ENCODE measurements at regions not wholly inside any gene's neighbourhood (a gene's known extent, or its start where the extent isn't known, plus 50 kb on each side); places are given as distances from the start of the nearest gene placed in this dataset.

- in situ Hi-C loops (cut with MboI; ENCODE audit: low sequenced_read_pairs) = no loop called here
These were observed 171.5 kb upstream of the IER5L start for GRCh38 chr9:129349665-129349947.

GRCh38 chr9:129348890-129349664 lies 171.0 kb upstream of the IER5L start:
- in situ Hi-C loops (cut with MboI; ENCODE audit: low sequenced_read_pairs) = no loop called here

GRCh38 chr9:129347316-129348120 lies 169.5 kb upstream of the IER5L start:
- in situ Hi-C loops (cut with MboI; ENCODE audit: low sequenced_read_pairs) = no loop called here

- in situ Hi-C loops (cut with MboI; ENCODE audit: low sequenced_read_pairs) = no loop called here
These were observed 168.0 kb upstream of the IER5L start for GRCh38 chr9:129346046-129346445.

GRCh38 chr9:129344641-129345495 lies 166.8 kb upstream of the IER5L start:
- in situ Hi-C loops (cut with MboI; ENCODE audit: low sequenced_read_pairs) = no loop called here

GRCh38 chr9:129343424-129344375 lies 165.6 kb upstream of the IER5L start:
- in situ Hi-C loops (cut with MboI; ENCODE audit: low sequenced_read_pairs) = no loop called here

GRCh38 chr9:129342591-129343423 lies 164.7 kb upstream of the IER5L start:
- in situ Hi-C loops (cut with MboI; ENCODE audit: low sequenced_read_pairs) = no loop called here

GRCh38 chr9:129341987-129342348 lies 163.9 kb upstream of the IER5L start:
- in situ Hi-C loops (cut with MboI; ENCODE audit: low sequenced_read_pairs) = no loop called here

- in situ Hi-C loops (cut with MboI; ENCODE audit: low sequenced_read_pairs) = no loop called here
These were observed 163.3 kb upstream of the IER5L start for GRCh38 chr9:129341171-129341986.

GRCh38 chr9:129340427-129341170 lies 162.5 kb upstream of the IER5L start:
- in situ Hi-C loops (cut with MboI; ENCODE audit: low sequenced_read_pairs) = no loop called here

GRCh38 chr9:129339539-129340157 lies 161.6 kb upstream of the IER5L start:
- in situ Hi-C loops (cut with MboI; ENCODE audit: low sequenced_read_pairs) = no loop called here

- in situ Hi-C loops (cut with MboI; ENCODE audit: low sequenced_read_pairs) = no loop called here
These were observed 160.8 kb upstream of the IER5L start for GRCh38 chr9:129338724-129339430.

GRCh38 chr9:129337336-129338140 lies 159.5 kb upstream of the IER5L start:
- in situ Hi-C loops (cut with MboI; ENCODE audit: low sequenced_read_pairs) = no loop called here

GRCh38 chr9:129336601-129337331 lies 158.7 kb upstream of the IER5L start:
- in situ Hi-C loops (cut with MboI; ENCODE audit: low sequenced_read_pairs) = no loop called here

- in situ Hi-C loops (cut with MboI; ENCODE audit: low sequenced_read_pairs) = no loop called here
These were observed 158.1 kb upstream of the IER5L start for GRCh38 chr9:129336130-129336528.

Data from HL-60/S4 treated with retinoic acid at 250 ng/mL for 4 days and 3 days (cell line).